ENCODE measurements at regions not wholly inside any gene's neighbourhood (a gene's known extent, or its start where the extent isn't known, plus 50 kb on each side); places are given as distances from the start of the nearest gene placed in this dataset.

DNA sequence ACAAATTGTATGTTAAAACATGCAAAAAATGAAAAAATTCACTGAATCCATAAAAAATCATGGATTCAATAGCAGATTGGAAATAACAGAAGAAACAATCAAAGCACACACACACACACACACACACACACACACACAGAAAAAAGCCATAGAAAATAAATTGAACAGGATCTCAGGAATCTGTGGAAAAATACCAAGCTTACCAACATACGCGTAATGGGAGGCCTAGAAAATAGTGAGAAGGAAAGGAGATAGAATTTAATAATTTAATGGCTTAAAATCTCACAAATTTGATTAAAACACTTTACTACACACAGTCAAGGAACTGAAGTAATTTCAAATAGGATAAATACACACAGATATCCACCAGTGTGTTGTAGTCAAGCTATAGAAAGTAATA, 1671.5 kb upstream of the PIK3C3 start:
- TF ChIP-seq POLR2AphosphoS5 (IDR thresholded peaks at IDR 0.05; ENCODE audit: low read depth, low read length) (no peak), TAF1 (IDR thresholded peaks at IDR 0.05; ENCODE audit: borderline replicate concordance, insufficient read depth, low read length) (no peak), REST (IDR thresholded peaks at IDR 0.05; ENCODE audit: insufficient read depth in 1 of 2, low read depth in 2 of 2, low read length in 2 of 2) (no peak), SIN3A (IDR thresholded peaks at IDR 0.05; ENCODE audit: borderline replicate concordance, insufficient read depth, low read length) (no peak), FOXP2 (optimal IDR thresholded peaks at IDR 0.05; ENCODE audit: borderline replicate concordance, extremely low read depth, extremely low read length, insufficient read depth) (no peak)

All from PFSK-1 (cell line).